ENCODE measurements at regions not wholly inside any gene's neighbourhood (a gene's known extent, or its start where the extent isn't known, plus 50 kb on each side); places are given as distances from the start of the nearest gene placed in this dataset.

DNA sequence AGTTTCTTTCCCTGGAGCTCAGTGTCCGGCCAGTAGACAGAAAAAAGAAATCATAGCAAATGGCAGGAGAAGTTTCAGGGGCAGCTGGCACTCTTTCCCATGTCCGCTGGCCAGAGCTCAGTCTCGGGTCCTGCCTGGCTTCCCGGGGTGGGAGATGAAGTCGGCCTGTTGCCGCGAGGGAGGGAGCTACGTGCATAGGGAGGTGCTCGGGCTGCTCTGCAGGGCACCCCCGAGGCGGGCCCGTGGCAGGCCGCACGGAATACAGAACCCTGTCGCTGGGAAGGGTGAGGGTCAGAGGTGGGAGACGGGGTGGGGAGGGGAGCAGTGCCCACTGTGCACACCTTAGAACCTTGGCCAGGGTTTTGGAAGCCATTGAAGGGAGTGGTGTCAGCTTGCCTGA, 78.3 kb upstream of the FOXF1 start:
- no peak for DNase-seq (ENCODE audit: low spot score)

DNA sequence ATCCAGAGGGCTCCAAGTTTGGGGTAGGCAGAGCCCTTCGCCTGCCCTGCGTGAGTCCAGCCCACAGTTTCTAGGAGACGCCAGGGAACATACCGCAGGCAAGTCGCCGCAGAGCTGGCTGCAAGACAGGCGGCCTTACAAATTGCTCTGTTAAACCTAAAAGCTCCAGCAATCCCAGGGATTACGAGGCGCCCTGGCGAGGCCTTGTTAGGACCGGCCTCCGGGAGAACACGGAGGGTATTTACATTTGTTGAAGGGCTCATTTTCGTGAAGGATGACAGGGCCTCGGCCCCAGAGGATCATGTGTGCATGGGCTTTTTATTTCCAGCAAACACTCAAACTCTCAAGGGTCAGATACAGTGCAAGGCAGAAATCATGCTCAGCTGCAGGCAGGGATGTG, 77.6 kb upstream of the FOXF1 start:
- peak; percentile 42 for DNase-seq (ENCODE audit: low spot score)

DNA sequence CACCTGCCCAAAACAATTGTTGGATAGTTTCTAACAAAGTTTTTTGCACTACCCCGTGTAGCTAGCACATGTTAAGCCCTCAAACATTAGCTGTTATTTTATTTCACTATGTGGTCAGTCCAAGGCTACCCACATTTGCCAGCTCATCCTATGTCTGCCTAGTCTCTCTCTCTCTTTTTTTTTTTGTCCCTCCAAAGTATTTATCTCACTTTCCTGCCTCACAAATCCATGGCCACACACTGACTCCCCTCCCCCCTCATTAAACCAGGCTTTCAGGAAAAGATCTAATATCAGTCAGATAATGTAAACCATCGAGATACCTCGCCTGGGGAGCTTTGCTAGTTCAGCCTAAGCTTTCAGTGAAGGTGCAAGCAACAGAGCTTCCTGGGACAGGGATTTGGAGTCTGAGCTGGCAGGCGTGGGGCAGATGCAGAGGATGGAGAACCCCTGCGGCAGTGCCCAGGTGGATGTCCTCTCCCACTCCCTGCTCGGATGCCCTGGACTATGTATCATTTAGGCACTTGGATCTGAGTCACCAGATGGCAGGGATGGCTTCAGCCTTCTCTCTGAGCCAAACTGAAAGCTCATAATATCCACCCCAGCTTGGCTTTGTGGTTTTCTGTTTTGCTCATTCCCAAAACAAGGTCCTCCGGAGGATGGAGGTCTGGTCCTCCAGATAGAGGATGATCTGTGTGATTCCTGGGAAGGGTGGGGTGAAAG, 73.7 kb upstream of the FOXF1 start:
- no peak for DNase-seq (ENCODE audit: low spot score)

DNA sequence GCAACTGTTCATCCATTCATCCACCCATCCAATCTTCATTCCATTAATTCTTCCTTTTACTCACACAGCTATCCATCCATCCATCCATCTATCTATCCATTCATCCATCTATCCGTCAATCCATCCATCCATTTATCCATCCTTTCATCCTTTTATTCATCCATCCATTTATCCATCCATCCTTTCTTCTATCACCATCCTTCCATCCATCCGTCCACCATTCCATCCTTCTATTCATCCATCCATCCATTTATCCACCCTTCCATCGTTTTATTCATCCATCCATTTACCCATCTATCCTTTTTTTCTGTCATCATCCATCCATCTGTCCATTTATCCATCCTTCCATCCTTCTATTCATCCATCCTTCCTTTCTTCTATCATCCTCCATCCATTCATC, 73.0 kb upstream of the FOXF1 start:
- DNase-seq (ENCODE audit: low spot score) = no peak

DNA sequence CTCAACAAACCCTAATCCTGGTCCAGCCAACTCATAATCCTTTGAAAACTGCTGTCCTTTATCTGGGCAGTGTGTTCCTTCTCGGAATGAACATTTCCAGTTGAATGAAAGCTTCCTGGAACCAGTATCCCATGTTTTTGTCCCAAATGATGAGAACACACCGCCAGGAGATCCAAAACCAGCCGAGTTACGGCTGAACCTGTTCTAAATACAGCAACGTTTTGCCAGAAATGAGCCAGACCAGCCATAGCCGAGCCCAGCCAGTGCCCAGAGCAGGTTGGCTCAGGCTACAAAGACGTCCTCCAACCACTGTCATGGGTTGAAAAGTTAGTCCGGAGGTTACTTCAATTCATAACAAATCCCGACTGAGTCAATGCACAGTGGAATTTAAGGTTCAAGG, 67.6 kb upstream of the FOXF1 start:
- DNase-seq (ENCODE audit: low spot score) = no peak

DNA sequence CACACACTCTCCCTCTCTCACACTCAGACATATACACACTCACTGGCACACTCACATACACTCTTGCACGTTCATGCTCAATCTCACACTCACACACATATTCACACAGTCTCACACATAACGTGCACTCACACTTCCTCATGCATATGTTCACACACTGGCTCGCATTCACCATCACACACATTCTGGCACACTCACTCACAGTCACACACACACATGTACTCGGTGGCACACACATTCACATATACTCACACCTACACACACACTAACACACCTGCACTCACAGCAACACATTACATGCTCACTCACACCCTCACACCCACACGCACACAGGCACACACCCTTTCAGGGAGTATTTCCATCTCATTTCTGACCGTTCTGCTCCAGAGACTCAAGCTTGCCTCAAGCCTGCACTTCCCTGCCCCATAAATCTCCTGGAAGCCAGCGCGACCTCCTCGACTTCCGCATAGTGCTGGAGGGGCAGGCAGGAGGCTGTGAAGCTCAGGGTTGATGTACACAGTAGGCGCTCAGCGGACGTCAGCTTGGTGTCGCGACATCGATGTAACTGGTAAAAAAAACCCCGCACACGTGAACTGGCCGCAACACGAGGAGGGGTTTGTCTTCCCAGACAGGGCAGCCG, 66.7 kb upstream of the FOXF1 start:
- DNase-seq (ENCODE audit: low spot score) = no peak

DNA sequence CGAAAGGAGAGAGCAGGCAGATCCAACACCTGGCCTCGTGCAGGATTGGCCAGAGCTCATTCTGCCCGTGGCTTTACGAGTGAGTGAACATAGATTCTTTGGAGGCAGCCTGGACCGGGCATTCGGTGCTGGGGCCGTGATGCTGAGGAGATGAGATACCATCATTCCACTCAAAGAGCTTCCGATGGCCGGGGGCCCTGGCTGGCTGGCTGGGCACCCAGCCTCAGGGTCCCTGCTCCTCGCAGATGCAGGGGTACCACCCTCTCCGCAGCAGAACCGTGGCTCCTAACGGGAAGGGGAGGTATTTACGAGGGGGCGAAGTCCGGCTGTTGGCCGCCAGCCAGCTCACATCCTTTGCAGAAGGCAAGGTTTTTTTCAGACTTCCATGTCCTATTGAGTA, 66.1 kb upstream of the FOXF1 start:
- no peak for DNase-seq (ENCODE audit: low spot score)

DNA sequence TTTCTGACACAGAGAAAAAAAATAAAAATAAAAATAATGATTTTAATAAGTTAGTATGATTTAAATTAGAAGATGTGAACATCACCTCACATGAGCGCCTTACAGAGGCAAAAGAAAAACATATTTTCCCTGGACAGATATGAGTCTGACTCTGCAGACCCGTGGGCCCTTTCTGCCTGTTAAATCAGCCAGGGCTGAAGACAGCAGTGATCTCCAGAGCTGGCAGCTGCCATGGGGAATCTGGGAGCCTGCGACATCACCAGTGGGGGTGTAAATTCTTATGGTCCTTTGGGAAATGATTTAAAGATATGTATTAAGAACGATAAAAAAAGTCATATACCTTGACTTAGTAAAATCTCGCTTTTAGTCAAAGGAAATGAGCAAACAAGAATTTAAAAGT, 65.7 kb upstream of the FOXF1 start:
- no peak for DNase-seq (ENCODE audit: low spot score)

DNA sequence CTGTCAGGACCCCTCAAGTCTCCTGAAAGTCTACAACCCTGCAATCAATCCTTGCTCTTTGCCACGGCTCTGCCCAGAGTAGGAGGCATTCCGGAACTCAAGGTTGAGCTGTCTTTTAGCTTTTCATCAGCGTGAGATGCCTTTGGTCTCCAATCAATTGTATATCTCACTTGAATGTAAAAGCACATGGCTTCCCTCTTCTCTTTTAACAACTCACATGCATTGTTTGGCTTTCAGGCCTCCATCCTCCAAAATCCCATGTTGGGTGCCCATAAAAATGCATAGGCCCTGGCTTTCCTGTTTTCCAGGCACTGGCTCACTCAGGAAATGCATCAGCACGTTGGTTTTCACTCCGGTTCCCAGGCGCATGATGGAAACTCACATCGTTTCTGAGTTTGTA, 64.0 kb upstream of the FOXF1 start:
- no peak for DNase-seq (ENCODE audit: low spot score)

DNA sequence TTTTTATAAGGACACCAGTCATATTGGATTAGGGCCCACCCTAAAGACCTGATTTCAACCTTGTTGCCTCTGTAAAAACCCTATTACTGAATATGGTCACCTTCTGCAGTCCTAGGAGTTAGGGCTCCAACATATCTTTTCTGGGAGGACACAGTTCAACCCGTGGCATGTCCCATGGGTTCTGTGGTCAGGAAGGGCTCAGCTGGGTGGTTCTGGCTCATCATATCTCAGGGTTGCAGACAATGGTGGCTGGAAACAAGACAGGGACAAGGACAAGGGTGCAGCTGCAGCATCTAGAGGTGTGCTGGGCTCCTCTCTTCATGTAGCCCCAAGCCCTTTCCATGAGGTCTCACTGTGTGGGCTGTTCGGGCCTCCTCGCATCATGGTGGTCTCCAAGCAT, 63.1 kb upstream of the FOXF1 start:
- no peak for DNase-seq (ENCODE audit: low spot score)

DNA sequence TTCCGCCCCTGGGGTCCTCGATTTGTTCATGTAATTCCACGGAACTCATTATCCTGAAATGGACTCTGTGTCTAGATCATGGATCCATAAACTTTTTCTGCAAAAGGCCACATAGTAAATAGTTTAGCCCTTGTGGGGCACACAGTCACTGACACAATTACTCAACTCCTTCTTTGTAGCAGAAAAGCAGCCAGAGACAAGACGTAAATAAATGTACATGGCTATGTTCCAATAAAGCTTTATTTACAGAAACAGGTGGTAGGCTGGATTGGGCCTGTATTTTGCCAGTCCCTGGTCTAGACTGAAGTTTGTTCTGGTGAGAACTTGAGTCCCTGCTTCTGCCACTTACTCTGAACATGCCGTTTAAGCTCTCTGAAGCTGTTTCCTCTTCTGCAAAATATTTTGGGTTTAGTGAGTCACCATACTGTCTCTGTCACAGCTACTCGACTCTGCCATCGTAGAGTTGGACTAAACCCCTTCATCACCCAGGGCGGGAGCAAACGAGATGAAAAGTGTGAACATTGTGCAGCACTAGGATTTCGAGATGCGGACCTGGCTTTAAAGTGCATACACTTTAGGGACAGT, 61.9 kb upstream of the FOXF1 start:
- no peak for DNase-seq (ENCODE audit: low spot score)

DNA sequence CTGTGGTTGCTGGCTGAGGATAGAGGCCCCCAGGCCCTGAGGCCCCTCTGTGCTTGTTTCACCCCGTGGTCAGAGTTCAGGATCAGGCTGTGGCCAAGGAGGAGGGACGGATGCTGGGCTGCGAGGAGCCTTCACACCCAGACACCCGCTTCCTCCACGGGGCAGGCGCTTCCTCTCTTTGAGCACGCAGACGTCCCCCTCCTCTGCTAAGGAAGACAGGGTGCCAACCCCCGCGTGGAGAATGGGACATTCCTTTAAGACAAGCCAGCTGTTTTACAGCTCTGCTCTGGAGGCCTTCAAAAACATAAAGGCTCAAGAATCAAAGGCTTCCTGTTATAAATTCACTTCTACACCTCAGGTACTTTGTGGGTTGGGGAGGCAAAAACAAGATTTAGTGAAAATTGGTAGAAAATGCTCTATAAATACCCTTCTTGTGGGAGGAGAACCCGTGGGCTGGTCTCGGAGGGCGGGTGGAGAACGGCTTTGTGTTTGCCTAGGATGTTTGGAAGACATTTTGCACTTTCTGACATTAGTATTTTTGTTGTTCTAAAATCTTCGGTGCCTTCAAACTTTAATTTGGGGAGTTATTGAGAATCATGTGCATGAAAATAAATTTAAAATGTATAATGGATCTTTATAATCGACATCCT, 60.8 kb upstream of the FOXF1 start:
- DNase-seq (ENCODE audit: low spot score) = no peak

DNA sequence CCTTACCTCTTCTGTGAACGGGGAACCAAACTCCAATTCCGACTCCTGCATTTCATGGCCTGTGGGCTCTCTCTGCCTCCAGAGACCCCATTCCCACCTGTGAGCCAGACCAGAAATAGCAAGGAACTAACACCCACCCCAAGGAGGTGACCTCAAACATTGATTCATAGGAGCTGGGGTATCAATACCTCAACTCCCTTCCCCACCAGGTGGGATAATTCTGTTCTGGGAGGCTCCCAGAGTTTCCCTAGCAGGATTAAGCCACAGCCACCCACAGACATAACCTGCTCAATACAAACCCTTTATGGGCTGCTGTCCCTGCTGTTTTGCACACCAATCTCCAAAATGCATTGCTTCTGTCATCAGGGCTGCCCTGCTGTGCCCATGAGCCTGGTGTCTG, 59.6 kb upstream of the FOXF1 start:
- no peak for DNase-seq (ENCODE audit: low spot score)

DNA sequence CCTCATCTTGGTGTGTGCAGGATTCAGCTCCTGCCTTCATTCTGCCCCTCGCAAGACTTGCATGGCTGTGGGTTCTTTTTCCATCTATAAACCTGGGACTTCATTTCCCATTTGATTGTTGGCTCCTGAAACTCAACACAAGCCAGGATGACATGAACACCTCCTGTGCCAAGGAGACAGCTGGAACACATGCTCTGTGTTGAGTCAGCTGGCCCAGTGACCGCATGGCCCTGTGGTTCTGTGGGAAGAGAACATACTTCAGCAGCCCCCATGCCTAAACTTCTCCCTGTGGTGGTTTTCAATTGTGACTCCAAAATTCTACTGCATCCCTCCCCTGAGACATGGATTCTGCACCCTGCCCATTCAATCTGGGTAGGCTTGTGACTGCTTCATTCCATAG, 57.9 kb upstream of the FOXF1 start:
- DNase-seq (ENCODE audit: low spot score) = no peak

DNA sequence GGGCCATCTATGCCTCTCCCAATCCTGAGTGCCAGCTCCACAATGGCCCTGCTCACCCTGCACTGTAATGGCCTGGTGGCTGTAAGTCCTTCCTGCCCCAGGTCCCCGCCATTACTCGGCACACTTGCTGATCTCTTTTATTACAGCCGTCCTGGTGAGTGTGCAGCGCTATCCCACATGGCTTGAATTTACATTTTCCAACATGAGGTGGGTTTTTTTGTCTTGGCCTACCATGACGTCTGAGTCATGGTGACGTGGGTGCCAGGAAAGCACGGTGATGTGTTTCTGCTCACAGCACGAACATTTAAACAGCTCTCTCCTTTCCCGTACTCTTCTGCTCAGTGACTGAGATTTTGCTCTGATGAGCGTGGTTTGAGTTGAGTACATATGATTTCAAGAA, 55.2 kb upstream of the FOXF1 start:
- no peak for DNase-seq (ENCODE audit: low spot score)

DNA sequence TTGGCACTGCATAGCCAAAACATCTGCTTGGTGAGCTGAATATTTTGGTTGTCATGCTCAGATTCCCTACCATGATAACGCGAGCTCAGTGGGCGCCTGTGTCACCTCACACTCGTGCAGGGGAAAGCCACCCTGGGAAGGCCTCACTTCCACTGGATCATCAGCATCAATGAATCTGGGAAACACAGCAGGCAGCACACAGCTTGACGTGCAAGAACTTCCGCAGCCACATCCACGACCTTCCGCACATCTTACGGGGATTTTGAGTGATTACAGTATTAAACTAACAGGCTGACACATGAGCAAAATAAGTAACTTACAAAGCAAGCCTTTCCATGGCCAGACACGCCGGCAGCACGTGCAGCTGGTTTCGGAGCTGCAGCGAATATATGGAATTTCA, 54.7 kb upstream of the FOXF1 start:
- no peak for DNase-seq (ENCODE audit: low spot score)

DNA sequence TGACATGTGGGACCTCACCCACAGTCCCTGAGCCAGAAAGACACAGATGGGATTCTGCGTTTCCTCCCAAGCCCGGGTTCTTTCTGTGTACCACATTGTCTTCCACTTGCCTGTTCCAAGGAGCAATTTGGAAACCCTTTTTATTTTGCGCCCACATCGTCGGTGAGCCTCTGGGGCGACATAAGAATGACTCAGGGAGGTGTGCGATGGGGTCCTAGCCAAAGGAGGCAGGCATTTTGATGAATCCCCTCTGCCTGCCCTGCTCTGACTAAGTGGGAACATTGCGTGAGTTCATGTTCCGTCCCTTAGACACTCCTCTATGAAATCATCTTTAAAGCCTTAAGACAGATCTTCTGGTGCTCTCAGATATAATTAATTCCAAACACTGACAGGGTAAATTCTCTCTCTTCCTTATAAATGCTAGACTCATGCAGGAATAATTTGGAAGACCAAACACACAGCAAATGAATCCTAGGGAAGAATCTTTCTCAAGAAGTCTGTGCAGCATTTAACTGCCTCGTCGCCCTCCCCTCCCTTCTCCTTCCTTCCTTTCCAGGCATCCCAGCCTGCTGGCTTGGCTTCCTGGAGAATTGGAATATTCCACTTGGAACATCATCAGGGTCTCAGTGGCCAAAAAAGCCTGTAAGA, 52.7 kb upstream of the FOXF1 start:
- DNase-seq (ENCODE audit: low spot score) = peak; percentile 43

DNA sequence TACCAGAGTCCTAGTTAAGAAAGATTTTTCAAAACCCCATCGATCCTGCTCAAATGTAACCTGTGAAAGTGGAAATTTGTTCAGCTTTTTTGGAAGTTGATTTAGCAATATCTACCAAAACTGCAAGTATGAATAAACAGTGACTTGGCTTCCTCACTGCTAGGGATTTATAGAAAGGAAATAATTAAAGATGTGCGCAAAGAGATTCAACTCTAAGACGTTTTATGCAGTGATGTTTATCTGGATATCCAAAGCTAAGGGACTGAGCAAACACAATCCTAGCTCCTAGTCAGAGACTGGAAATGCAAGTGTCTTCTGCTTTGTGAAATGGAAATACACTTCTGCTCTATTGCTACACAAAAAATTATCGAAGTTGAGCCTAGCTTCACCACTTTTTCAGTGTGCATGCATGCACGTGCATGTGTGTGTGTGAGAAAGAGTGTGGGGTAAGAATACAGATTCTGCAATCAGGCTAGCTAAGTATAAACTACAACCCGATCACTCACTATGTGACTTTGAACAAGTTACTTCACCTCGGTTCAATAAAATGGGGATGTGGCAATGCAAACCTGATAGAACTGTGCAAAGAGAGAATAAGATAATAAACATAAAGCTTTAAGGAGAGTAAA, 52.1 kb upstream of the FOXF1 start:
- no peak for DNase-seq (ENCODE audit: low spot score)

DNA sequence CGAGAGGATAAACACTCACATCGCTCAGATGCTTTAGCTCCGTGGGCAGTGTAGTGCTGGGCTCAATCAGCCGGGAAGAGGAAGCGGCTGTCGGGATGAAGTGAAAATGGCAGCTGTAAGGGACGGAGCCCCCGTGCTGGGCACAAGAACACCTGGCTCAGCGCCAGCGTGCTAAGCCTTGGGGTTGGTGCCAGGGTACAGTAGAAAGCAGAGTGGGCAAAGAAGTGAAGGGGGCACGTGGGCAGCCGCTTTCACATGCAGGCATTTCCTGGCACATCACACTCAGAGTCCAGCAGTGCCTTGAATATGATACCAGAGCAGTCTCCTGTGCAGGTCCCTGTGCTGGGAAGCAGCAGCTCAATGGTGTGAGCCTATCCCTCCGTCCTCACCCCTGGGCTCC, 51.1 kb upstream of the FOXF1 start:
- no peak for DNase-seq (ENCODE audit: low spot score)
